ENCODE measurements at regions not wholly inside any gene's neighbourhood (a gene's known extent, or its start where the extent isn't known, plus 50 kb on each side); places are given as distances from the start of the nearest gene placed in this dataset.

DNA sequence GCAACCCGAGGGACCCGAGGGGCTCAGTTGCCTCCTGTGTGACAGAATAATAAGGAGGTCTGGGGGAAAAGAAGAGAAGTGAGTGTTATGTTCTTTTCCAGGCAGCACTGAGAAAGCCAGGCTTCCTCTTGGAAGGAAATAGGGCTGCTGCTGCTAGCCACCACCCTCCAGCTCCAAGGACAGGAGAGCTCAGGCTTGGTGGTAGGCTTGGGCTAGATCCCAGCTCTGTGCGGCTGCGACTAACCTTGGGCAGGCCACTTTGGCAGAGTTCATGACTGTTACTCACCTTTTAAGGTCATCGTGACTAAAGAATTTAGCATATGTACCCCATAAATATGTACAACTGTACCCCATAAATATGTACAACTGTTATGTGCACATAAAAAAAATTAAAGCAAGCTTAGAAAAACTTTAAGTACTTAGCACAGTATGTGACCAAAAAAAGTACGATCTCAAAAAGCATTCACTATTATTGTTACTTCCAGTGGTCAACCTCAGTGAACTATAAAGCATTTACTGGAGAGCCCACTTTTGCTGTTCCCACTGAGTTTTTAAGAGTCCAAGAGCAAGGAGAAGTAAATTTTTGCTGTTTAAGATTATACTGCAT lies 124.7 kb upstream of the POU2AF2 start:
- Histone ChIP-seq H3K27ac (replicated peaks; ENCODE audit: low read length) (no peak overlapping the region), H2AK5ac (ENCODE audit: low read depth, low read length) (no peak overlapping the region), H3K9me3 (replicated peaks in 1 of 2; ENCODE audit: control insufficient read depth in 2 of 2, insufficient read depth in 1 of 2, low read depth in 1 of 2, low read length in 2 of 2) (no peaks in the 10 kb centered on the region), H4K91ac (ENCODE audit: low read depth, low read length, poor library complexity) (no peak overlapping the region), H3K79me1 (ENCODE audit: low read depth, low read length) (no peaks in the 10 kb centered on the region), H2BK12ac (ENCODE audit: low read length) (no peak overlapping the region), H2BK15ac (ENCODE audit: low read length) (no peak overlapping the region), H3K36me3 (replicated peaks in 1 of 2; ENCODE audit: control insufficient read depth in 2 of 2, insufficient read depth in 2 of 2, low read length in 2 of 2) (no peaks in the 10 kb centered on the region), H3K4me2 (ENCODE audit: insufficient read depth, low read length, poor library complexity, severe bottlenecking) (no peak overlapping the region), H3K4me3 (ENCODE audit: low read length in 2 of 2) (no peak overlapping the region), H2BK5ac (ENCODE audit: low read length) (no peak overlapping the region), H3K4ac (ENCODE audit: low read length) (no peak overlapping the region), H2BK120ac (ENCODE audit: low read depth, low read length) (no peak overlapping the region), H2AFZ (ENCODE audit: low read length) (no peak overlapping the region), H3K14ac (ENCODE audit: low read length) (no peak overlapping the region), H3K18ac (ENCODE audit: low read length) (no peak overlapping the region), H4K8ac (ENCODE audit: low read depth, low read length) (no peak overlapping the region), H3K27me3 (ENCODE audit: control insufficient read depth in 3 of 3, insufficient read depth in 3 of 3, low read depth in 1 of 3, low read length in 3 of 3) (no peaks in the 10 kb centered on the region), H3K23ac (ENCODE audit: low read depth, low read length, poor library complexity) (no peak overlapping the region), H3K9ac (ENCODE audit: low read depth, low read length, poor library complexity) (no peak overlapping the region), H3K4me1 (ENCODE audit: control insufficient read depth in 2 of 2, insufficient read depth in 1 of 2, low read depth in 1 of 2, low read length in 2 of 2) (no peaks in the 10 kb centered on the region)
- DNase-seq (ENCODE audit: low spot score) = no peak
- WGBS, 2 donors (ENCODE audit: extremely low coverage in 2 of 2, insufficient read length in 2 of 2, insufficient replicate concordance in 1 of 2) = no CpG with 5 or more reads among the region's 6 CpGs

DNA sequence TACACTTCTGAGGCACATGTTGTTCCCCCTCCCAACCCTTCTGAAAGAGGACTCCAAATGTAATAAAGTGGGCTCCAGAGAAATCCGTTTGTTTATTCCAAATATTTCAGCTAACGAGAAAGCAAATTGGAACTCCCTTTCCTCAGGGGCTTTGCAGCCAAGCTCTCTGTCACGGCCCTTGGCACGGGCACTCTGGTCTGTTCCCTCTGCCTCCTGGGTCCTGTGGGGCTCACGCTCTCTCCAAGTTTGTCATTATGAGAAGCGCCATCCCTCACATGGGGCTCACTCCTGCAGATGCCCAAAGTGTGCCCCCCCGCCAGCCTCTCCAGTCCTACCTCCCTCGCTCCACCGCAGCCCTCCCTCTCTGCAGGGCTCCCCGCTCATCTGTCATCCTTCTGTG lies 125.4 kb upstream of the POU2AF2 start:
- WGBS, 2 donors (ENCODE audit: extremely low coverage in 2 of 2, insufficient read length in 2 of 2, insufficient replicate concordance in 1 of 2) = no CpG with 5 or more reads among the region's 10 CpGs
- Histone ChIP-seq H3K9me3 (replicated peaks in 1 of 2; ENCODE audit: control insufficient read depth in 2 of 2, insufficient read depth in 1 of 2, low read depth in 1 of 2, low read length in 2 of 2) (no peaks in the 10 kb centered on the region), H3K14ac (ENCODE audit: low read length) (no peak overlapping the region), H3K9ac (ENCODE audit: low read depth, low read length, poor library complexity) (no peak overlapping the region), H4K8ac (ENCODE audit: low read depth, low read length) (no peak overlapping the region), H3K36me3 (replicated peaks in 1 of 2; ENCODE audit: control insufficient read depth in 2 of 2, insufficient read depth in 2 of 2, low read length in 2 of 2) (no peaks in the 10 kb centered on the region), H3K27ac (replicated peaks; ENCODE audit: low read length) (no peak overlapping the region), H3K79me1 (ENCODE audit: low read depth, low read length) (no peaks in the 10 kb centered on the region), H4K91ac (ENCODE audit: low read depth, low read length, poor library complexity) (no peak overlapping the region), H3K23ac (ENCODE audit: low read depth, low read length, poor library complexity) (no peak overlapping the region), H2AFZ (ENCODE audit: low read length) (no peak overlapping the region), H2BK15ac (ENCODE audit: low read length) (no peak overlapping the region), H2BK120ac (ENCODE audit: low read depth, low read length) (no peak overlapping the region), H2BK5ac (ENCODE audit: low read length) (no peak overlapping the region), H3K27me3 (ENCODE audit: control insufficient read depth in 3 of 3, insufficient read depth in 3 of 3, low read depth in 1 of 3, low read length in 3 of 3) (no peaks in the 10 kb centered on the region), H2AK5ac (ENCODE audit: low read depth, low read length) (no peak overlapping the region), H3K4me3 (ENCODE audit: low read length in 2 of 2) (no peak overlapping the region), H2BK12ac (ENCODE audit: low read length) (no peak overlapping the region), H3K4me2 (ENCODE audit: insufficient read depth, low read length, poor library complexity, severe bottlenecking) (no peak overlapping the region), H3K18ac (ENCODE audit: low read length) (peak overlapping the region; percentile 9), H3K4ac (ENCODE audit: low read length) (no peak overlapping the region), H3K4me1 (ENCODE audit: control insufficient read depth in 2 of 2, insufficient read depth in 1 of 2, low read depth in 1 of 2, low read length in 2 of 2) (no peaks in the 10 kb centered on the region)
- no peak for DNase-seq (ENCODE audit: low spot score)

DNA sequence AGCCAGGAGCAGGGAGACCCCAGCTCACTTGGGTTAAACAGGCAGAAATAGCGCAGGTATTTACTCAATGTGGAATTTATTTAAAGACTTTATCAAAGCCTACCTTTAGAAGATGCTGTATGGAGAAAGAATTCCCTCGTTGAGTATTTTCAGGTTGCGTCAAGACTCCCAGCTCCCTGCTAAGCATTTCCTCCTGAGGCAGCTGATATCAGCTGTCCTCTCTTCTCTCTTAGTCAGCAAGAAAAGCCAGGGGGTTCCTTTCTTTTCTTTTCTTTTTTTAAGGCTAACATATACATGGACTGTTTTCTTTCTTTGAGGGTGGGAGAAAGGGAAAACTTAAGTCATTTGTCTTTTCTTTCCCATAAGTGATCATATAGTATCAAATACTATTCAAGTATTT lies 125.8 kb upstream of the POU2AF2 start:
- no peak overlapping the region for H2AFZ ChIP-seq (ENCODE audit: low read length)
- no peaks in the 10 kb centered on the region for H3K9me3 ChIP-seq (replicated peaks in 1 of 2; ENCODE audit: control insufficient read depth in 2 of 2, insufficient read depth in 1 of 2, low read depth in 1 of 2, low read length in 2 of 2)
- no CpG with 5 or more reads among the region's 3 CpGs for WGBS, 2 donors (ENCODE audit: extremely low coverage in 2 of 2, insufficient read length in 2 of 2, insufficient replicate concordance in 1 of 2)
- no peak overlapping the region for H2BK15ac ChIP-seq (ENCODE audit: low read length)
- no peak overlapping the region for H2BK12ac ChIP-seq (ENCODE audit: low read length)
- DNase-seq (ENCODE audit: low spot score) = no peak
- H3K27ac ChIP-seq (replicated peaks; ENCODE audit: low read length) = no peak overlapping the region
- H3K18ac ChIP-seq (ENCODE audit: low read length) = no peak overlapping the region
- no peak overlapping the region for H2AK5ac ChIP-seq (ENCODE audit: low read depth, low read length)
- H3K79me1 ChIP-seq (ENCODE audit: low read depth, low read length) = no peaks in the 10 kb centered on the region
- H2BK5ac ChIP-seq (ENCODE audit: low read length) = no peak overlapping the region
- no peak overlapping the region for H3K9ac ChIP-seq (ENCODE audit: low read depth, low read length, poor library complexity)
- no peak overlapping the region for H3K4ac ChIP-seq (ENCODE audit: low read length)
- H4K91ac ChIP-seq (ENCODE audit: low read depth, low read length, poor library complexity) = no peak overlapping the region
- no peaks in the 10 kb centered on the region for H3K4me1 ChIP-seq (ENCODE audit: control insufficient read depth in 2 of 2, insufficient read depth in 1 of 2, low read depth in 1 of 2, low read length in 2 of 2)
- no peak overlapping the region for H2BK120ac ChIP-seq (ENCODE audit: low read depth, low read length)
- no peaks in the 10 kb centered on the region for H3K27me3 ChIP-seq (ENCODE audit: control insufficient read depth in 3 of 3, insufficient read depth in 3 of 3, low read depth in 1 of 3, low read length in 3 of 3)
- H3K14ac ChIP-seq (ENCODE audit: low read length) = no peak overlapping the region
- H3K4me2 ChIP-seq (ENCODE audit: insufficient read depth, low read length, poor library complexity, severe bottlenecking) = no peak overlapping the region
- no peak overlapping the region for H4K8ac ChIP-seq (ENCODE audit: low read depth, low read length)
- H3K36me3 ChIP-seq (replicated peaks in 1 of 2; ENCODE audit: control insufficient read depth in 2 of 2, insufficient read depth in 2 of 2, low read length in 2 of 2) = no peaks in the 10 kb centered on the region
- H3K23ac ChIP-seq (ENCODE audit: low read depth, low read length, poor library complexity) = no peak overlapping the region
- H3K4me3 ChIP-seq (ENCODE audit: low read length in 2 of 2) = no peak overlapping the region

DNA sequence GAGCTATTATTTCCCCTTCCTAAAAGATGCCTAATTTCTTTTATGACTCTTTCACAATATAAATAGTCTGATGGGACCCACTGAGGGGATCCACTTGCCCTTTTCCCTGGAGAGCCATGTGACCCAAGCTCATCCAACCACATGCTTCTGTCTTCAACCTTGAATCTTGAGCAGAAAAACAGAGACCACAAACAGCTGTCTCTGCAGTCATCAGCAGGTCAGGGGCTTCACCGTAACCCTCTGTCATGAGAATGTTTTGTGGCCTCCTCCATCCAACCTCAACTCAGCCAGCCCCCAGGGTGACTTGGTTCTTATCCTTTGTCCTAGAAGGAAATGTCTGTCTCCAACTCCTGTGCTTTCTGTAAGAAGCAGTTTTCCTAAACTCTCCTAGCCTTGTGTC lies 129.6 kb upstream of the POU2AF2 start:
- Histone ChIP-seq H2BK15ac (ENCODE audit: low read length) (no peak overlapping the region), H2AFZ (ENCODE audit: low read length) (no peak overlapping the region), H2BK5ac (ENCODE audit: low read length) (no peak overlapping the region), H3K4me3 (ENCODE audit: low read length in 2 of 2) (no peak overlapping the region), H3K23ac (ENCODE audit: low read depth, low read length, poor library complexity) (no peak overlapping the region), H3K18ac (ENCODE audit: low read length) (no peak overlapping the region), H3K9ac (ENCODE audit: low read depth, low read length, poor library complexity) (no peak overlapping the region), H2BK12ac (ENCODE audit: low read length) (no peak overlapping the region), H3K79me1 (ENCODE audit: low read depth, low read length) (no peaks in the 10 kb centered on the region), H3K4me1 (ENCODE audit: control insufficient read depth in 2 of 2, insufficient read depth in 1 of 2, low read depth in 1 of 2, low read length in 2 of 2) (no peaks in the 10 kb centered on the region), H2BK120ac (ENCODE audit: low read depth, low read length) (no peak overlapping the region), H3K4ac (ENCODE audit: low read length) (no peak overlapping the region), H2AK5ac (ENCODE audit: low read depth, low read length) (no peak overlapping the region), H4K91ac (ENCODE audit: low read depth, low read length, poor library complexity) (no peak overlapping the region), H3K36me3 (replicated peaks in 1 of 2; ENCODE audit: control insufficient read depth in 2 of 2, insufficient read depth in 2 of 2, low read length in 2 of 2) (no peaks in the 10 kb centered on the region), H3K27ac (replicated peaks; ENCODE audit: low read length) (no peak overlapping the region), H3K4me2 (ENCODE audit: insufficient read depth, low read length, poor library complexity, severe bottlenecking) (no peak overlapping the region), H4K8ac (ENCODE audit: low read depth, low read length) (no peak overlapping the region), H3K9me3 (replicated peaks in 1 of 2; ENCODE audit: control insufficient read depth in 2 of 2, insufficient read depth in 1 of 2, low read depth in 1 of 2, low read length in 2 of 2) (no peaks in the 10 kb centered on the region), H3K27me3 (ENCODE audit: control insufficient read depth in 3 of 3, insufficient read depth in 3 of 3, low read depth in 1 of 3, low read length in 3 of 3) (no peaks in the 10 kb centered on the region), H3K14ac (ENCODE audit: low read length) (no peak overlapping the region)
- WGBS, 2 donors (ENCODE audit: extremely low coverage in 2 of 2, insufficient read length in 2 of 2, insufficient replicate concordance in 1 of 2) = no CpG with 5 or more reads among the region's 1 CpG
- DNase-seq (ENCODE audit: low spot score) = no peak

All from neuronal stem cell (in vitro differentiated cells).